ENCODE measurements at regions not wholly inside any gene's neighbourhood (a gene's known extent, or its start where the extent isn't known, plus 50 kb on each side); places are given as distances from the start of the nearest gene placed in this dataset.

- no peak for TF ChIP-seq CTCF (IDR thresholded peaks at IDR 0.05)
- TF ChIP-seq POLR2A (IDR thresholded peaks at IDR 0.05), result no peak
These were observed 82.2 kb upstream of the CXCL12 start for GRCh38 chr10:44467090-44467489.

Data from body of pancreas (tissue), 4 donors.